GM12891 (cell line): ENCODE measurements at regions not wholly inside any gene's neighbourhood (a gene's known extent, or its start where the extent isn't known, plus 50 kb on each side); places are given as distances from the start of the nearest gene placed in this dataset.

Experiments
- PAX5 ChIP-seq: IDR thresholded peaks from 2 replicates; pipeline ENCODE4 v1.6.1; 2011; ENCODE audit warnings: low read length, moderate library complexity, mild to moderate bottlenecking; ENCODE audit not compliant: insufficient read depth, severe bottlenecking
- POLR2A ChIP-seq: IDR thresholded peaks from 2 replicates; pipeline ENCODE4 v1.6.1; 2011; ENCODE audit warnings: low read depth, low read length, control low read depth
- POLR2AphosphoS5 ChIP-seq: IDR thresholded peaks from 2 replicates; pipeline ENCODE4 v1.6.1; 2011; ENCODE audit warnings: low read depth, low read length, control low read depth
- POU2F2 ChIP-seq: IDR thresholded peaks from 2 replicates; pipeline ENCODE4 v1.6.1; 2011; ENCODE audit warnings: low read depth, mild to moderate bottlenecking, control low read depth, low read length, moderate library complexity
- SPI1 ChIP-seq: IDR thresholded peaks from 2 replicates; pipeline ENCODE4 v1.6.1; 2011; ENCODE audit warnings: low read depth, low read length, control low read depth
- TAF1 ChIP-seq: IDR thresholded peaks from 2 replicates; pipeline ENCODE4 v1.6.1; 2011; ENCODE audit warnings: low read depth, low read length, control low read depth

DNA sequence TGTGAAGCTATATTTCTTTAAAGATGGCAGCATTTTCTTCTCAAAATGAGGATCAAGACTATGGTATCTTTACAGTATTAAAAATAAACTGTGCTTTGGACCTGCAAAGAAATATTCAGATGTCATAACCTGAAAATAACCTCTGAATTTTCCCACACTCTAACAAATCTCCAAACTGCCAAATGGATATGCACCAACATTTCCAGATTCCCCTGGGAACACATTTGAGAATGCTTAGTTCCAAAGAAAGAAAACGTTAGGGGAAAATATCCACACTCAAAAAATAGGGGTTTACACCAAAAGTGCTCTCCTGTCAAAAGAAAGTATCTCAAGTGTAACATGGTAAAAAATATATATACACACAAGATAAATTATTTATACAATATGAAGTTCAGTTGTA is 69.1 kb upstream of the ARHGAP29 start:
- no peak for TF ChIP-seq POLR2A
- no peak for TF ChIP-seq POLR2AphosphoS5
- no peak for TF ChIP-seq PAX5
- TF ChIP-seq SPI1 = no peak
- TF ChIP-seq TAF1 = no peak
- TF ChIP-seq POU2F2 = no peak
